Hepatocyte (in vitro differentiated cells): ENCODE measurements at regions not wholly inside any gene's neighbourhood (a gene's known extent, or its start where the extent isn't known, plus 50 kb on each side); places are given as distances from the start of the nearest gene placed in this dataset.

Experiments used
- DNase-seq: peaks from one replicate; pipeline ENCODE4 v3.0.0-alpha.2; 2016; ENCODE audit warnings: low spot score
- H2AFZ ChIP-seq: fragments of 200-600 bp; sonication (generic); 2 replicates; pipeline ENCODE4 v1.6.0; 2016; ENCODE audit warnings: antibody characterized with exemption, mild to moderate bottlenecking
- H3K27ac ChIP-seq: fragments of 200-600 bp; sonication (generic); 2 replicates; pipeline ENCODE4 v1.5.1; 2016; ENCODE audit warnings: mild to moderate bottlenecking
- H3K27me3 ChIP-seq: fragments of 200-600 bp; sonication (generic); 2 replicates; pipeline ENCODE4 v1.6.1; 2016
- H3K36me3 ChIP-seq: fragments of 200-600 bp; sonication (generic); replicated peaks from 2 replicates; pipeline ENCODE4 v1.5.1; 2016; ENCODE audit warnings: low read depth; ENCODE audit not compliant: insufficient read depth
- H3K4me1 ChIP-seq: fragments of 200-600 bp; sonication (generic); 2 replicates; pipeline ENCODE4 v1.5.1; 2016; ENCODE audit warnings: mild to moderate bottlenecking, moderate library complexity; ENCODE audit not compliant: insufficient read depth
- H3K4me2 ChIP-seq: fragments of 200-600 bp; sonication (generic); 2 replicates; pipeline ENCODE4 v1.6.0; 2016
- H3K4me3 ChIP-seq: fragments of 200-600 bp; sonication (generic); 2 replicates; pipeline ENCODE4 v1.5.1; 2016; ENCODE audit warnings: mild to moderate bottlenecking
- H3K79me2 ChIP-seq: fragments of 200-600 bp; sonication (generic); 2 replicates; pipeline ENCODE4 v1.6.0; 2017; ENCODE audit warnings: mild to moderate bottlenecking
- H3K9me2 ChIP-seq: fragments of 200-600 bp; sonication (generic); replicated peaks from 2 replicates; pipeline ENCODE4 v1.6.0; 2017; ENCODE audit warnings: mild to moderate bottlenecking; ENCODE audit not compliant: insufficient read depth
- H3K9me3 ChIP-seq: fragments of 200-600 bp; sonication (generic); 2 replicates; pipeline ENCODE4 v1.5.1; 2016; ENCODE audit warnings: low read depth, mild to moderate bottlenecking
- H4K20me1 ChIP-seq: fragments of 200-600 bp; sonication (generic); 2 replicates; pipeline ENCODE4 v1.6.0; 2016; ENCODE audit warnings: mild to moderate bottlenecking; ENCODE audit not compliant: insufficient read depth, poor library complexity, severe bottlenecking
- CTCF ChIP-seq: fragments of 200-600 bp; sonication (generic); IDR thresholded peaks from 2 replicates; pipeline ENCODE4 v1.5.1; 2016; ENCODE audit warnings: antibody characterized with exemption, mild to moderate bottlenecking; ENCODE audit not compliant: poor library complexity
- EZH2 ChIP-seq: fragments of 200-600 bp; sonication (generic); IDR thresholded peaks from 2 replicates; pipeline ENCODE4 v1.6.1; 2016; ENCODE audit warnings: antibody characterized with exemption, mild to moderate bottlenecking, borderline replicate concordance
- EZH2phosphoT487 ChIP-seq: fragments of 200-600 bp; sonication (generic); IDR thresholded peaks from one replicate; pipeline ENCODE4 v1.6.1; 2018; ENCODE audit warnings: antibody characterized with exemption, mild to moderate bottlenecking, low read depth, moderate library complexity; ENCODE audit not compliant: unreplicated experiment, severe bottlenecking
- WGBS: methylation state at CpG from one replicate; pipeline ENCODE4 v1.1.6; 2016; ENCODE audit warnings: low lambda C conversion rate; ENCODE audit errors: missing lambda C conversion rate; 5-methylcytosine and 5-hydroxymethylcytosine counted together

- Histone ChIP-seq H3K27me3 (no peaks in the 10 kb centered on the region), H4K20me1 (no peaks in the 10 kb centered on the region), H3K4me1 (no peaks in the 10 kb centered on the region), H3K9me3 (no peaks in the 10 kb centered on the region), H2AFZ (no peak overlapping the region), H3K27ac (no peak overlapping the region), H3K36me3 (no peaks in the 10 kb centered on the region), H3K4me3 (no peak overlapping the region), H3K79me2 (no peaks in the 10 kb centered on the region), H3K4me2 (no peak overlapping the region), H3K9me2 (no peaks in the 10 kb centered on the region)
- 75% methylated on average over 7 of the region's 7 CpGs for WGBS
- TF ChIP-seq EZH2 (no peak), EZH2phosphoT487 (no peak), CTCF (no peak)
- no peak for DNase-seq
Observed at GRCh38 chr6:125597411-125598253, 151.8 kb upstream of the HEY2 start.

DNA sequence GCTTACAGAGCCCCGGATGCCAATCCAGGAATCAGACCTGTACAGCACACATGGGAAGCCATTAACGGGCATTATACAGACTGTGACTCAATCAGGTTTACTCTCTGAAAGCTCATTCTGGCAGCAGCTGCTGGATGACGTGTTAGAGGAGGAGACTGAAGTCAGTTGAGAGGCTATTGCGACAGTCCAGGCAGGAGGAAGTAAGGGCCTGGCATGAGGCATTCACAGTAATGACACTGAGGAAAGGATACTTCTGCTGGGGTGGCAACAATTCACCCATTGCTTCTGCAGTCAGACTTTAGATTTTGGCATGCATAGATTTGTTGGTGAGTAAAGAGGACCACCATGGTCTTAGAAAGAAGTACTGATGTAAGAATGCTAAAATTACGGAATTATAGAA lies 151.0 kb upstream of the HEY2 start:
- Histone ChIP-seq H3K4me1 (no peaks in the 10 kb centered on the region), H2AFZ (no peak overlapping the region)
- peak; percentile 50 for DNase-seq

DNA sequence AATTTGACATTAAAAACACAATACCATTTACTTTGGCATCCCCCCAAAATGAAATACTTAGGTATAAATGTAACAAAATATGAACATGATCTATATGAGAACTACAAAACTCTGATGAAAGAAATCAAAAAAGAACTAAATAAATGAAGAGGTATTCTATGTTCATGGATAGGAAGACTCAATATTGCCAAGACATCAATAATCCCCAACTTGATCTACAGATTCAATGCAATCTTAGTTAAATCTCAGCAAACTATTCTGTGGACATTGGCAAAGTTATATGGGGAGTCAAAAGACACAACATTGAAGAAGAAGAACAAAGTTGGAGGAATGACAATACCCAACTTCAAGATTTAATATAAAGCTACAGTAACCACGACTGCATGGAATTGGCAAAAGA lies 145.2 kb upstream of the HEY2 start:
- Histone ChIP-seq H3K79me2 (no peaks in the 10 kb centered on the region), H3K36me3 (no peaks in the 10 kb centered on the region), H3K9me2 (no peaks in the 10 kb centered on the region), H3K4me3 (no peak overlapping the region), H3K4me1 (no peaks in the 10 kb centered on the region), H2AFZ (no peak overlapping the region), H3K4me2 (no peak overlapping the region), H3K9me3 (no peaks in the 10 kb centered on the region), H3K27ac (no peak overlapping the region), H4K20me1 (no peaks in the 10 kb centered on the region), H3K27me3 (no peaks in the 10 kb centered on the region)
- WGBS = 90% methylated on average over 1 of the region's 1 CpG
- no peak for DNase-seq
- TF ChIP-seq EZH2 (no peak), CTCF (no peak), EZH2phosphoT487 (no peak)

More for the DNA sequence above, 151.0 kb upstream of the HEY2 start:
- Histone ChIP-seq H3K9me2 (no peaks in the 10 kb centered on the region), H3K27ac (no peak overlapping the region), H3K4me3 (no peak overlapping the region), H3K27me3 (no peaks in the 10 kb centered on the region), H4K20me1 (no peaks in the 10 kb centered on the region), H3K4me2 (no peak overlapping the region), H3K36me3 (no peaks in the 10 kb centered on the region), H3K9me3 (no peaks in the 10 kb centered on the region), H3K79me2 (no peaks in the 10 kb centered on the region)
- TF ChIP-seq EZH2phosphoT487 (no peak), EZH2 (no peak), CTCF (no peak)
- whole genome bisulfite sequencing = 78% methylated on average over 5 of the region's 5 CpGs
